ENCODE measurements at regions not wholly inside any gene's neighbourhood (a gene's known extent, or its start where the extent isn't known, plus 50 kb on each side); places are given as distances from the start of the nearest gene placed in this dataset.

DNA sequence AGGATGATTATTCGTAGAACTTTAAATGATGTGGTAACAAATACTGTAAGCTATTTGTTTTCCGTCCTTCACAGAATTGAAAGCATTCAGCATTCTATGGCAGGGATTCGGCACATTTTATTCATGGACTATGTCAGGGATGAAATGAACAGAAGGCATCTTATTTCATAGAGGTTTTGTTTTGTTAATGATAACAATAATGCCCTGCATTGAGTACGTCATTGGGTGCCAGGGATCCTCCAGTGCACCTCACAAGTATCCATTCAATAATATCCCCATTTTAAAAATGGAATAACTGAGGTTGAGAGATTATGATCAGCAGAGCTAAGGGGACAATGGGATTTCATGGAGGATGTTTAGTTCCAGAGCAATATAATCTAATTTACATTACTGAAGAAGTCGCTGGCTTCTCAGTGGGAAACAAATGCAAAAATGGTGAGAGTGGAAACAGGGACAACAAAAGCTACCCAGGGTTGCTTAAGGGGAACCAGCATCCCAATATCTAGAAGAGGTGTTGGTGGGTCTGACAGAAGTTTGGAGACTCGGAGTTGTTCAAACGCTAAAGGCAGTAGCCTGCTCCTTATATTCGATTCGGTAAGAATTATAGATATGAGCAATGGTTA is 985.7 kb upstream of the WWC1 start:
- Histone ChIP-seq H3K4me3 (replicated peaks; ENCODE audit: low read depth, low read length) (no peak overlapping the region), H3K36me3 (ENCODE audit: control insufficient read depth, insufficient read depth, low read length) (no peaks in the 10 kb centered on the region)
- TF ChIP-seq, protein P1, sequence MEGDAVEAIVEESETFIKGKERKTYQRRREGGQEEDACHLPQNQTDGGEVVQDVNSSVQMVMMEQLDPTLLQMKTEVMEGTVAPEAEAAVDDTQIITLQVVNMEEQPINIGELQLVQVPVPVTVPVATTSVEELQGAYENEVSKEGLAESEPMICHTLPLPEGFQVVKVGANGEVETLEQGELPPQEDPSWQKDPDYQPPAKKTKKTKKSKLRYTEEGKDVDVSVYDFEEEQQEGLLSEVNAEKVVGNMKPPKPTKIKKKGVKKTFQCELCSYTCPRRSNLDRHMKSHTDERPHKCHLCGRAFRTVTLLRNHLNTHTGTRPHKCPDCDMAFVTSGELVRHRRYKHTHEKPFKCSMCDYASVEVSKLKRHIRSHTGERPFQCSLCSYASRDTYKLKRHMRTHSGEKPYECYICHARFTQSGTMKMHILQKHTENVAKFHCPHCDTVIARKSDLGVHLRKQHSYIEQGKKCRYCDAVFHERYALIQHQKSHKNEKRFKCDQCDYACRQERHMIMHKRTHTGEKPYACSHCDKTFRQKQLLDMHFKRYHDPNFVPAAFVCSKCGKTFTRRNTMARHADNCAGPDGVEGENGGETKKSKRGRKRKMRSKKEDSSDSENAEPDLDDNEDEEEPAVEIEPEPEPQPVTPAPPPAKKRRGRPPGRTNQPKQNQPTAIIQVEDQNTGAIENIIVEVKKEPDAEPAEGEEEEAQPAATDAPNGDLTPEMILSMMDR (IDR thresholded peaks at IDR 0.05; ENCODE audit: insufficient read depth, low read length, poor library complexity, severe bottlenecking), result no peak

DNA sequence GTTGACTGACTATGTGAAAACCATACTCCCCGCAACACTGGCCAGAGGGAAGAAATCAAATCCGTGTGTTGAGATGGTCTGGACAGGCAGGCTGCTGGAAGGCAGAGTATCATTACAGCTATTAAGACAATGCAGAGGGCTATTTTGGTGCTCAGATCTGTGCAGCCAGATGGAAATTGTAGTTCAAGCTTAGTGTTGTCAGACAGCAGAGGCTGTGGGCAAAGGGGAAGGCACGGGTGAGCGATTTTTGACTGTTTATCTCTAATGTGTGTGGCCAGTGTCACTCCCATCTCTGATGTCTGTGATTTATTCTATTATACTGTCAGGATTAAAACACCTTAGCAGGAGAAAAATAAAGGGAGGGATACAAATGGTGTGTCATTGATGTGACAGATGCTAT is 984.4 kb upstream of the WWC1 start:
- H3K4me3 ChIP-seq (replicated peaks; ENCODE audit: low read depth, low read length), result no peak overlapping the region

More for the DNA sequence above, 985.7 kb upstream of the WWC1 start:
- no peaks in the 10 kb centered on the region for H3K27me3 ChIP-seq (replicated peaks; ENCODE audit: control insufficient read depth, insufficient read depth, low read length)
- no peak for DNase-seq (ENCODE audit: extremely low read depth, insufficient read length)

DNA sequence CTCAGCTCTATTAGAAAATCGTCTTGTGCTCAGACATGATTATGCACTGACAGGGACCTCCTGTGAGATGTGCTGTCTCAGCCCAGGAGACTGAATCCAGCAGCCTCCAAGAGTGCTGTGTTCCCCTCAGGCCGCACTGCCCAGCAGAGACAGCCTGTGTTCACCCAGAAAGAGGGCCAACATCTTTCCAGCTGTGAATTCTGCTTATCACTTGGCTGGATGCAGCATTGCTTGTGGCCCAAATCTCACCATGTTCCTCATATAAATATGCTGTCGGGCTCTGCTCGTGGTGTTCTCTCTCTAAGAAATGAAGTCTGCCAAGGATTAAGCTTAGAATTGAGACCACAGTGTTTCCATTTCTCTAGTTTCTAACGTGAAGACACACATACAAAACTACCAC is 983.0 kb upstream of the WWC1 start:
- no peak for DNase-seq (ENCODE audit: extremely low read depth, insufficient read length)
- Histone ChIP-seq H3K36me3 (ENCODE audit: control insufficient read depth, insufficient read depth, low read length) (no peaks in the 10 kb centered on the region), H3K4me3 (replicated peaks; ENCODE audit: low read depth, low read length) (no peak overlapping the region), H3K27me3 (replicated peaks; ENCODE audit: control insufficient read depth, insufficient read depth, low read length) (no peaks in the 10 kb centered on the region)
- TF ChIP-seq, protein P1 (IDR thresholded peaks at IDR 0.05; ENCODE audit: insufficient read depth, low read length, poor library complexity, severe bottlenecking), result no peak

More for the DNA sequence above, 984.4 kb upstream of the WWC1 start:
- no peaks in the 10 kb centered on the region for H3K36me3 ChIP-seq (ENCODE audit: control insufficient read depth, insufficient read depth, low read length)
- no peak for DNase-seq (ENCODE audit: extremely low read depth, insufficient read length)
- TF ChIP-seq, protein P1 (IDR thresholded peaks at IDR 0.05; ENCODE audit: insufficient read depth, low read length, poor library complexity, severe bottlenecking), result no peak
- H3K27me3 ChIP-seq (replicated peaks; ENCODE audit: control insufficient read depth, insufficient read depth, low read length), result no peaks in the 10 kb centered on the region

DNA sequence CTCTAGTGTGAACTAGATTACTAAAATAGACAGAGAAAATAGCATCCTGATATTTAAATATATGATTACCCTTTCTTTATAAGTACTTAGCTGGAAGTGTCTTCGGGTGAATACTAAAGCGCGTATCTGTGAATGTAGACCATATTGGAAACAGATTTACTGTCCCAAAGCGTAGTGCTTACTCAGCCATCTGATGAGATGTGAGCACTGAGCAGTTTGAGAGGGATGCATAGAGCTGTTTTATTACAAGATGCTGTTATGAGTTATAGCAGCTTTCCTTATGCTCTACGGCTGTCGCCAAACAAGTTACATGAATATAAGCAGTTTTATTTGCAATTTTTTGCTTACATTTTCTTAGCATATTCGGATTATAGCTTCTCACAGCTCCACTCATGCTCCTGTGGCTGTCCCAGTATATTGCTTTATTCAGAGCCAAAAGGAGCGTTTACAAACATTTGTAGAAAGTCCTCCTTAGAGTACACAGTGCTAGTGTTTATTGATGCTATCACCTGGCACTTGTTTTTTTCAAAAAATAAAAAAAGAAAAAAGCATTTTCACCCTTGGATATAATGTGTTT is 981.4 kb upstream of the WWC1 start:
- H3K27me3 ChIP-seq (replicated peaks; ENCODE audit: control insufficient read depth, insufficient read depth, low read length), result no peaks in the 10 kb centered on the region
- no peak overlapping the region for H3K4me3 ChIP-seq (replicated peaks; ENCODE audit: low read depth, low read length)
- H3K36me3 ChIP-seq (ENCODE audit: control insufficient read depth, insufficient read depth, low read length), result no peaks in the 10 kb centered on the region
- DNase-seq (ENCODE audit: extremely low read depth, insufficient read length), result no peak
- TF ChIP-seq, protein P1 (IDR thresholded peaks at IDR 0.05; ENCODE audit: insufficient read depth, low read length, poor library complexity, severe bottlenecking), result no peak

DNA sequence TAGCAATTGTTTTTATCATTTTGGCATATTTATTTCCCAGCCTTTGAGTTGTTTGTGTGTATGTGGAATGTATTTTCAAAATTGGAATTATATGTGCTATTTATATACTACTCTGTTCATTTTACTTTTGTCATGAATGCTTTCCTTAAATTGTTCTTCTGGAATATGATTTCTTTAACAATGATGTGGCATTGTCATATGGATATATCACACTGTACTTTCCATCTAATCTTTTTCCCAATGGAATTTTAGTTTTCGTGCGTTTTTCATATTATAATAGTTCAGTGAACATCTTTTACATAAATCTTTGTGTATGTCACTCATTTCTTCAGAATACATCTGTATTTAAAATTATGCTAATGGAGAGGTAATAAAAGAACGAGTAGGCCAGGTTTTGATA is 980.1 kb upstream of the WWC1 start:
- Histone ChIP-seq H3K36me3 (ENCODE audit: control insufficient read depth, insufficient read depth, low read length) (no peaks in the 10 kb centered on the region), H3K27me3 (replicated peaks; ENCODE audit: control insufficient read depth, insufficient read depth, low read length) (no peaks in the 10 kb centered on the region)

More for the DNA sequence above, 980.1 kb upstream of the WWC1 start:
- H3K4me3 ChIP-seq (replicated peaks; ENCODE audit: low read depth, low read length), result no peak overlapping the region
- no peak for DNase-seq (ENCODE audit: extremely low read depth, insufficient read length)
- TF ChIP-seq, protein P1 (IDR thresholded peaks at IDR 0.05; ENCODE audit: insufficient read depth, low read length, poor library complexity, severe bottlenecking), result no peak
